ENCODE measurements at regions not wholly inside any gene's neighbourhood (a gene's known extent, or its start where the extent isn't known, plus 50 kb on each side); places are given as distances from the start of the nearest gene placed in this dataset.
"Not testable (repeated sequence)": the region's sequence is repeated elsewhere in the genome, so short reads cannot be mapped to it uniquely, and the experiment has no call there.

DNA sequence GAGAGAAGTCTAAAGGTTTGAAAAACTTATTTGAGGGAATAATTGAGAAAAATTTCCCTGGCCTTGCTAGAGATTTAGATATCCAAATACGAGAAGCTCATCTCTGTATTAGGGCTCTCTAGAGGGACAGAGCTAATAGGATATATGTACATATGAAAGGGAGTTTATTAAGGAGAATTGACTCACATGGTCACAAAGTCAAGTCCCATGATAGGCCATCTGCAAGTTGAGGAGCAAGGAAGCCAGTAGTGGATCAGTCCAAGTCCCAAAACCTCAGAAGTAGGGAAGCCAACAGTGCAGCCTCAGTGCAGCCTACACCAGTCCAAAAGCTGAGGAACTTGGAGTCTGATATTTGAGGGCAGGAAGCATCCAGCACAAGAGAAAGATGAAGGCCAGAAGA lies 126.7 kb downstream of the PJA2 start:
- not testable (repeated sequence) for DNase-seq (ENCODE audit: low read depth in 2 of 2)

DNA sequence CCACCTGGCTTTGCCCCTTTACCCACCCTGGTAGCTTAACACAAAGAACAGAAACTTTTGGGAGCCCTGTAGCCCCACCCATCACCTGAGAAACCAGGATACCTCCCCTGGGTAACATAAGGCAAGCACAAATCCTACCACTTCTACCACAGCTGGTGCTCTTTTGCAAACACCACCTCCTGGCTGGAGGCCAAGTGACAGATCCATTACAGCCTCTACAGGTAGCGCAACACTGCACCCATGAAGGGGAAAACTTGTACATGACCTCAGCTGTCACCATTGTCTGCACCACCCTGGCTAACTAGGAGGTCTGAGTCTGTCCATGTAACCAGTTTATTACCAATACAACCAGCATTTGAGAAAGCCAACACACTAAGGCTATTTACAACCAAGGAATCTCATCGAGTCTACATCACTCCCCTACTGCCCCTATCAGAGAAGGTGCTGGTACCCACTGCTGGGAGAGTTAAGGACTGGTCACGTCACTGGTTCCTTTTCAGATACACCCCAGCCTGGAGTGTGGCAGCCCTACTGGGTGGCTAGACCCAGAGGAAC lies 128.6 kb downstream of the PJA2 start:
- no peak for DNase-seq (ENCODE audit: low read depth in 2 of 2)

DNA sequence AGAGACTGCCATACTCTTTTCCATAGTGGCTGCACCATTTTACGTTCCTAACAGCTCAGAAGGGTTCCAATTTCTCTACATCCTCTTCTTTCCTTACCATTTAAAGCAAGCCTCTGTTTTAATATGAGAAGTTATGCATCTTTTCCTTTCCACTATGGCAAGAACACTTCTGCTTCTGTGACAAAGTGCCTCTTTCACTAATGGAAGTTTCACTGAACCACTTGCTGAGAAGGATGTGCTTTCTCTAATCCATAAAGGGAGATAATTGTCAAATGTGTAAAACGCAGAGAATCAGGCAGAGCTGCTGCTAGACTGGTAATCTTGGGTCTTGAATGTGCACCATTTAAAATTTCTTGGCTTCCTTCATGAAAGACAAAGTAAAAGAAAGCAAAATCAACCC lies 131.6 kb downstream of the PJA2 start:
- DNase-seq (ENCODE audit: low read depth in 2 of 2) = no peak

DNA sequence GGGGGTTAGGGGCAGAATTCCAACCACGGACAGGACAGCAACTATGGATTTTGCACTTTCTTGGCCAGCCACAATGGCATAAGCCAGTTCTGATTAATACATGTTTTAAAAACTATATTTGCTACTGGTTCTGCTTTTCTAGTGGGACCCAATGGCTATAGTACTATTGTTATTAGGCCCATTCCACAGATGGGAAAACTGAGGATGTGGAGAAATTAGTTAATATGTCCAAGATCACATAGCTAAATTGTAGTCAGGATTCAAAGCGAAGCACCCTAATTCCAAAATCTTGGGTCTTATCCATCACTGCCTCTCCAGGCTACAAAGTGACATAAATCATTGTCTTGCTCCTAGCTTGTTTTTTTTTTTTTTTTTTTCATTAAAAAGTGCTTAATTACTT lies 133.9 kb downstream of the PJA2 start:
- no peak for DNase-seq (ENCODE audit: low read depth in 2 of 2)

DNA sequence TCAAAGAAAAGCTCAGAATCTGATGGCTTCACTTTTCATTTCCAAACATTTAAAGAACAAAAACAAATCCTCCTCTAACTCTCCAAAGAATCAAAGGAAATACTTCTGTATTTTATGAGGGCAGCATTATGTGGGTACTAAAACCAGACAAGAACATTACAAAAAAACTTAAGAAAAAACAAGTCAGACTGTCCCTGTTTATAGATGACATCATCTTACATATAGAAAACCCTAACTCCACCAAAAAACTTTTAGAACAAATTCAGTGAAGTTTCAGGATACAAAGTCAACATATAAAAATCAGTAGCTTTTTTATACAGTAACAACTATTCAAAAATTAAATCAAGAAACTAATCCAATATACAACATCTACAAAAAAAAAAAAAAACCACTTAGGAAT lies 136.2 kb downstream of the PJA2 start:
- DNase-seq (ENCODE audit: low read depth in 2 of 2) = no peak

DNA sequence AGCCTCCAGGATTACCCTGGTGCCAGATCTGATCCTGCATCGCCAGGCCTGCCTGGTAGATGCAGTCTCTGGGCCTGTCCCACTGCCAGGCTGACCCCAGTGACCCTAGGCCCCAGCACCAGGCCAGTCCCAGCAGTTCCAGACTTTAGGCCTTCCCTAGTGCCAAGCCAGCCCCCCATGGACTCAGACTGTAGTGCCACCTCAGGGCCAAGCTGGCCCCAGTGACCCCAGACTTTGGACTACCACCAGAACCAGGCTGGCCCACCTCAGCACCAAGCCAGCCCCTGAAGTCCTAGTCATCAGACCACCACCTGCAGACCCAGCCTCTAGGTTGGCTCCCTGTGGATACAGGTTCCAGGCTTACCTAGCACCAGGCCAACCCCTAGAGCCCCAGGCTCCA lies 142.5 kb downstream of the PJA2 start:
- DNase-seq (ENCODE audit: low read depth in 2 of 2) = no peak

DNA sequence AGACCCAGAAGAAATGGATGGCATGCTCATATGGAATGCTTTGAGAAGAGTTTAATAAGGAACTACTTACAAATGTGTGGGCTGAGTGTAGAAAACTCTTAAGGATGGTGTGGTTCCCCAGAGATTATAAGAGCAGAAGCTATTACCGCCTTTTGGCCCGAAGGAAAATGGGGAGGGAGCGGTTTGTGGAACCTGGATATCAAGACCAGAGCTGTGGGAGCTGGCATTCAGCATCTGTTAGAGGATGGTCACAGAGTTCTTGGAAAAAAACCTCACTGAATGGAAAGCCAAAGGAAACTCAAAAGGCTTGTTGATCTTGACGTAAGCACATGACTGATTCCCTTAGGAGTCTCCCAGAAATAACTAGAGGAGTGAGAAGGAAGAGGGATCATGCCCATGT lies 151.0 kb downstream of the PJA2 start:
- DNase-seq (ENCODE audit: low read depth in 2 of 2) = no peak

DNA sequence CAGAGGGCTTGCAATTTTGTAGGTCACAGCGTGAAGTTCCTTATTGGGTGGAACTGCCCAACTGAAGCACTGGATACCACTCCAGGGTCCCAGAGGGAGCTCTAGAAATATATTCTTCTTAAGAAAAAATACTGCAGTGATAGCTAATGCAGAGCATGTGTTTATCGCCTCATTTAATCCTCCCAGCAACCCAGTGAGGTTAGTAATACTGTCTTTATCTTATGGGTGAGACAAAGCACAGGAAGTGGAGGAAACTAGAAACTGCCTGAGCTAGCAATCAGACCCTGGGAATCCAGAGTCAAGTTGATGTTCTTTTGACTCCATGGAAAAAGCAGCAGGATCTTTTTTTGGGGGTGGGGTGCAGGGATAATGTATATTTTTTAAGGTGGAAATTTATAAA lies 153.3 kb downstream of the PJA2 start:
- peak in 1 of 2 donors; percentile 47 for DNase-seq (ENCODE audit: low read depth in 2 of 2)

DNA sequence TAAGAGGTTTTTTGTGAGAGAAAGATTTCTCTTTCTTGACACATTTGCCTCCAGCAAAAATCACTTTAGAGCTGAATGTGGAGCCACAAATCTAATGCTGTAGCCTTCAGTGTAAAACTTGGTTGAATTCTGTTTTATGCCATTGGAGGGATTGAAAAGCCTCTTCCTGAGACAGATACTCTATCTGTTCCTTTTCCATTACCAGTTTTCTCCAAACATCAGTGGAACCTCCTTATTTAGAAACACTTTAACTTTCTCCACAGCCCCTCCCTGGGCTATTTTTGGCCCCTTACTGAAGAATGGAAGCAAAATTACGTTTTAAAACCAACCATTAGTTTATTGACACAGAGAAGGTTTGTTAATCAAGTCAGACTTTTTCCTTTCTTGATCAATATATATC lies 155.3 kb downstream of the PJA2 start:
- DNase-seq (ENCODE audit: low read depth in 2 of 2) = no peak

DNA sequence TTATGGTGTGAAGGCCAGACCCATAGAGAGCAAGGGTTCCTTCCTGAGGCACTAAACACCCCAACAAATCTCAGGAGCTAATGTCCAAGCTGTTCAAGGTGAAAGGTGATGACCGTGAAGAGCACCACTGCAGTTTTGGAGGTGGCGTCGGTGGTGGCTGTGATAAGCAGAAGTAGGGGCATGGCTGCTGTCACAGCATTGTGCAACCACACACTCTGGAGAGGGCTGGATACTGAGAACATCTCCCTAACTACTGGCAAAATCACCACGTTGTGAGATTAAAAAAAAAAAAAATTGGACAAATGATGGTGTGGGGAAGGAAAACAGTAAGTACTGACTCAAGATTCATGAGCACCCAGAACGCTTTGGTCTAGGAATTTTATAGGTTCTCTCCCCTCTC lies 156.5 kb downstream of the PJA2 start:
- DNase-seq (ENCODE audit: low read depth in 2 of 2) = no peak

DNA sequence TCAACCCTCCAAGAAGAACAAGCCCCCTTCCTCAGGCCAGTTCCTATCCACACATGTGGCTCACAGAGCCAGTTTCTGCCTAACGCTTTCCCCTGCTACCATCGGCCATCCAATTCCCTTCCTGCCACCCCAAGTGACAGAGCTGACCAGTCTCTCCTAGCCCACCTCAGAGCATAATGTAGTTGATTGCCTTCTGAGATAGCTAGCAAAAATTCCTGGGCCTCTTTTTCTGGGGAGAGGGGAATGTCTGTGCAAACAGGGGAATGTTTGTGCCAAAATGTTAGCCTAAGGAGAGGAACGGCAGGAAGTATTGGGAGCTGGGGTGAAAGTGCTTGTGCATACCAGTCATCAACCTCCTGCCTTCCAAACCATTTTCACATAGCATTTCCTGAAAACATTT lies 157.0 kb downstream of the PJA2 start:
- DNase-seq (ENCODE audit: low read depth in 2 of 2) = no peak

DNA sequence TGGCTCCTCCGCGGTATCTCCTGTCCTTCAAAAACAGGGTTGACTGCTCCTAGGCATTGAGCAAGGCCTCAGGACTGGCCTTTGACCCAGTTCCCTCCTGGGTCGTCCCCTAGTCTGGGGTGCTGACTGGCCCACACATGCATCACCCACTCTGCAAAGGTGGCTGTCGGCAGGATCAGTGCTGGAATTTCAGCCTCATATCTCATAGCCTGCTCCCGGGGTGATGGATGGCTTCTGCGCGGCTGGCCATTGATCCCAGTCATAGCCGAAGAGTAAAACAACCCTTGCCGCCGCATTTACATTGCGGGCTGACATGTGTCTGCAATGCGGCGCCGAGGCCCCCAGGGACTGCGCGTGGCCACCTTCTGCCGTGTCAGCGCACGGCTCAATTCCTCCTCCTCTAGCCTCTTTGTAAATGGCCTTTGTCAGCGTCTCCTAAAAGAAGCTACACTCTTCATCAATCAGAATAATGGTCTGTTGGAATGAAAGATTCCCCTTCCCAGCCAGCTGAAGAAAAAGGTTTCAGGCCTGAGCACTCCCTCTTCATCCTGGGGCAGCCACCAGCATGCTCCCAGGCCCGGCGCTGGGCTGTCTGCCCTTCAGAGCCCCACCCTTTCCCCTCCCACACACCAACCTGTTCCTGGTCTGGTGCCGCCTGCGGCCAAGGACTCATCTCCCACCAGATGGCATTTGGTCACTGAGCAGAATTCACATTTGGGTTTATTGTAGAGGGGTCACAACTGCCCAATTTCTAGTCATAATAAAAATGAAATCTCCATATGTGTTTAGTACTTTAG lies 159.0 kb downstream of the PJA2 start:
- no peak for DNase-seq (ENCODE audit: low read depth in 2 of 2)

DNA sequence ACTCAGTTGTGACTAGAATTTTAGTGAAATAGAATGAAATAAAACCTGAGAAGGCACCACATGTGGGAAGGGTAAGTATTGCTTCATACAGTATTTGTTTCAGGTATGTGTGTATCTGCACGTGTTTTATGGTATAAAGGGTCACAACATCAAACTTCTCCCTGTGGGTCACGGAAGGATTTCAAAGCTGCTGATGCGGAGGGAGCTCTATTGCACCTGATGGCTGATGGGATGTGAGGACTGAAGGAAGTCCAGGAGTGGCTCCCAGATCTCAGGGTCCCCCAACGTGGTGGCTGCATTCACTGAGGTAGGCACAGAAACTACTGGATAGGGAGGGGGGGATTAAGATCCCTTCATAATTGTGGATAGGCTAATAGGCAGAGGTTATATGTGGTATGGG lies 159.7 kb downstream of the PJA2 start:
- no peak for DNase-seq (ENCODE audit: low read depth in 2 of 2)

DNA sequence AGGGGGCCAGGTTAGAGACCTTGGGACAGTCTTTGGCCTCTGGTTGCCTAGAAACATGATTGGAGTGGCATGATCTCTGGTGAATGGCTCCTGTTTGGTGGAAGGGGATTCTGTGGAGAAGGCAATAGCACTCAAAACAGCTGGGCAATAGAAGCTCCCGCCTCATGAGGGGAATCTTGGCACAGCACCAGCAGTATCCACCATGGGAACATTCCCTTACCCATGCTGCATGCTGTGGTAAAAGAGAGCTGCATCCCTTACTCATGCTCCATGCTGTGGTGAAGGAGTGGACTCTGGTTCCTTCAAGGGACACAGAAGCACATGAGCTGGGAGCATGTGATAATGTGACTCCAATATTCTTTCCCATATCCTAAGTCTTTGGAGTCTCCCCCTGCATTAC lies 160.6 kb downstream of the PJA2 start:
- no peak for DNase-seq (ENCODE audit: low read depth in 2 of 2)

DNA sequence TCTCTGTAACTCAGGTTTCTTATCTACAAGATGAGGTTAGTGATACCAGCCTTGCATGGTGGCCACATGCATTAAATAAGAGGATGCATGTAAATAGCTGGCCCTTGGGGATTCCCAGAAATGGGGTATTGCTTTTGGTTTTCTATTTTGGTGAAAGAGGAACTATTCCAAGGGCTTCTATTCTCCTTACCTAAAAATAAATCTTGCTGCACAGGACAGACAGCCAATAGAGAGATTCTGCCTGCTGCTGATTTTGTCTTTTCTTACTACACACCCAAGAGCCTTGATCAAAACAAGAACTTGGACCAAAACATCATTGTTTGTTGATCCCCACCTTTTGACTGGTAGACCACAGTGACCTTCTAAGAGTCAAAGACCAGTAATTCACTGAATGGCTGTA lies 161.8 kb downstream of the PJA2 start:
- DNase-seq (ENCODE audit: low read depth in 2 of 2) = no peak

DNA sequence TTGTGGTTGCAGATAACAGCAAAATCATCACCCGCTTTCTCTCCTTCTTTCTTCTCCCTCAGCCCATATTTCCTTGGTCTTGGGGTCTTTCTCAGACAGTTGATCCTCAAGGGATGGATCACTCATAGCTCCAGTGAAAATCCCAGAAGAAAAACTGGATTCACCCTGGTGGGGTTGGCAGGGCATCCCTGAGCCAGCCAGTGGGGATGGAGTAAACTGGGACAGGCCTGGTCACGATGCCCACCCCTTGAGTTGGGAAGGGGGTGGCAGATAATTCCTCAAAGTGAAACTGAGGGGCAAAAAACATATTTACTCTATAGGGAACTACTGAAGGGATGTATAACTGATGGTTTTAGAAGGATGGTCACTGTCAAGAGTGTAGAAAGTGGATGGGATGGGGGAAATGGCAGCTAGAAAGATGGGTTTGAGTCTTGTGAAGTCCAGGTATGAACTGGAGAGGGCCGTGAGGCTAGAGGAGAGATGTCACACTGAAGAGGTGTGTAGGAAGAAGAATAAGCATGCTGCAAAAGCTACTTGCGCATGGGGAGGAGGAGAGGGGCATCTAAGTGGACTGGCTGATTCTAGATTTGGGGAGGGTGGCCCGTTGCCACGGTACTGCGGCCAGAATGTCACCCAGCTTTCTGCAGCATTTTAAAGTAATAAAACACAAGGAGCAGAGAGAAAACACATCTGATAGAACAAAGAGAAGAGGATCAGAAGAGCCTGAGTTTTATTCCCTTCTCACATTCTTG lies 162.8 kb downstream of the PJA2 start:
- DNase-seq (ENCODE audit: low read depth in 2 of 2) = no peak

All from dermis microvascular lymphatic vessel endothelial cell (primary cell).